ENCODE measurements at regions not wholly inside any gene's neighbourhood (a gene's known extent, or its start where the extent isn't known, plus 50 kb on each side); places are given as distances from the start of the nearest gene placed in this dataset.
"Not testable (repeated sequence)": the region's sequence is repeated elsewhere in the genome, so short reads cannot be mapped to it uniquely, and the experiment has no call there.

GRCh38 chr18:11383381-11383780 lies 226.0 kb upstream of the SLC35G4 start:
- DNase-seq (ENCODE audit: low spot score): no peak

- no peak for DNase-seq (ENCODE audit: low spot score)
Measured at GRCh38 chr18:11380968-11381367, 228.4 kb upstream of the SLC35G4 start.

GRCh38 chr18:11379660-11380059 lies 229.7 kb upstream of the SLC35G4 start:
- DNase-seq (ENCODE audit: low spot score): no peak

GRCh38 chr18:11377766-11378540 lies 228.6 kb upstream of the PIEZO2 start:
- no peak for DNase-seq (ENCODE audit: low spot score)

- DNase-seq (ENCODE audit: low spot score): no peak
Measured at GRCh38 chr18:11372163-11372562, 222.8 kb upstream of the PIEZO2 start.

GRCh38 chr18:11369556-11369955 lies 220.2 kb upstream of the PIEZO2 start:
- no peak for DNase-seq (ENCODE audit: low spot score)

- no peak for DNase-seq (ENCODE audit: low spot score)
Measured at GRCh38 chr18:11368020-11368419, 218.7 kb upstream of the PIEZO2 start.

- DNase-seq (ENCODE audit: low spot score): no peak
Measured at GRCh38 chr18:11367351-11367750, 218.0 kb upstream of the PIEZO2 start.

GRCh38 chr18:11366410-11366809 lies 217.0 kb upstream of the PIEZO2 start:
- no peak for DNase-seq (ENCODE audit: low spot score)

- no peak for DNase-seq (ENCODE audit: low spot score)
Measured at GRCh38 chr18:11362856-11363255, 213.5 kb upstream of the PIEZO2 start.

- DNase-seq (ENCODE audit: low spot score): not testable (repeated sequence)
Measured at GRCh38 chr18:11361862-11362261, 212.5 kb upstream of the PIEZO2 start.

- no peak for DNase-seq (ENCODE audit: low spot score)
Measured at GRCh38 chr18:11357678-11358077, 208.3 kb upstream of the PIEZO2 start.

- not testable (repeated sequence) for DNase-seq (ENCODE audit: low spot score)
Measured at GRCh38 chr18:11344576-11344975, 195.2 kb upstream of the PIEZO2 start.

- no peak for DNase-seq (ENCODE audit: low spot score)
Measured at GRCh38 chr18:11343096-11343495, 193.7 kb upstream of the PIEZO2 start.

- not testable (repeated sequence) for DNase-seq (ENCODE audit: low spot score)
Measured at GRCh38 chr18:11342115-11342514, 192.7 kb upstream of the PIEZO2 start.

- no peak for DNase-seq (ENCODE audit: low spot score)
Measured at GRCh38 chr18:11339188-11339775, 189.9 kb upstream of the PIEZO2 start.

- no peak for DNase-seq (ENCODE audit: low spot score)
Measured at GRCh38 chr18:11336241-11336640, 186.9 kb upstream of the PIEZO2 start.

GRCh38 chr18:11327391-11328009 lies 178.1 kb upstream of the PIEZO2 start:
- no peak for DNase-seq (ENCODE audit: low spot score)

- no peak for DNase-seq (ENCODE audit: low spot score)
Measured at GRCh38 chr18:11324956-11325882, 175.8 kb upstream of the PIEZO2 start.

GRCh38 chr18:11324510-11324909 lies 175.1 kb upstream of the PIEZO2 start:
- no peak for DNase-seq (ENCODE audit: low spot score)

- DNase-seq (ENCODE audit: low spot score): peak; percentile 41
Measured at GRCh38 chr18:11323359-11323819, 174.0 kb upstream of the PIEZO2 start.

- no peak for DNase-seq (ENCODE audit: low spot score)
Measured at GRCh38 chr18:11322716-11323115, 173.3 kb upstream of the PIEZO2 start.

Data from HuH-7.5 (cell line).